ENCODE measurements at regions not wholly inside any gene's neighbourhood (a gene's known extent, or its start where the extent isn't known, plus 50 kb on each side); places are given as distances from the start of the nearest gene placed in this dataset.

- ATAC-seq (no peak), DNase-seq (no peak)
- Histone ChIP-seq H3K36me3 (replicated peaks in 1 of 2; ENCODE audit: insufficient read depth in 1 of 2, low read depth in 2 of 2) (no peaks in the 10 kb centered on the region), H3K4me3 (no peak overlapping the region), H3K4me1 (peaks cover 14% of the 10 kb centered on the region), H3K9me3 (no peaks in the 10 kb centered on the region), H3K27me3 (no peaks in the 10 kb centered on the region), H3K27ac (no peak overlapping the region)
- intact Hi-C loops (cut with DNase I), result no loop called here
- TF ChIP-seq CTCF (IDR thresholded peaks at IDR 0.05) (no peak), POLR2A (IDR thresholded peaks at IDR 0.05) (no peak)
- 82 to 84% methylated on average over 9 of the region's 9 CpGs for WGBS, 2 donors
Observed at GRCh38 chr2:64268330-64269048, 124.3 kb upstream of the PELI1 start.

GRCh38 chr2:64273524-64274398 is 129.5 kb upstream of the PELI1 start:
- H3K4me3 ChIP-seq, result no peak overlapping the region
- no peaks in the 10 kb centered on the region for H3K36me3 ChIP-seq (replicated peaks in 1 of 2; ENCODE audit: insufficient read depth in 1 of 2, low read depth in 2 of 2)
- peak overlapping the region; percentile 21 to 80 (median 54) for H3K27ac ChIP-seq
- 42 to 50% methylated on average over 4 to 6 of the region's 6 CpGs for WGBS, 2 donors
- ATAC-seq (peak; percentile 55), DNase-seq (peak in 2 of 4 donors; percentile 32 to 49)
- H3K27me3 ChIP-seq, result no peaks in the 10 kb centered on the region
- no peaks in the 10 kb centered on the region for H3K9me3 ChIP-seq
- TF ChIP-seq POLR2A (IDR thresholded peaks at IDR 0.05), result no peak
- TF ChIP-seq CTCF (IDR thresholded peaks at IDR 0.05), result no peak
- peaks cover 35% of the 10 kb centered on the region for H3K4me1 ChIP-seq
- intact Hi-C loops (cut with DNase I), result no loop called here

GRCh38 chr2:64274399-64275173 is 130.4 kb upstream of the PELI1 start:
- H3K9me3 ChIP-seq, result no peaks in the 10 kb centered on the region
- H3K4me3 ChIP-seq, result no peak overlapping the region
- intact Hi-C loops (cut with DNase I), result no loop called here
- DNase-seq, result no peak
- H3K4me1 ChIP-seq, result peaks cover 35% of the 10 kb centered on the region
- H3K36me3 ChIP-seq (replicated peaks in 1 of 2; ENCODE audit: insufficient read depth in 1 of 2, low read depth in 2 of 2), result no peaks in the 10 kb centered on the region
- peak overlapping the region in 3 of 4 donors; percentile 21 to 80 (median 66) for H3K27ac ChIP-seq
- WGBS, 2 donors, result 72 to 78% methylated on average over 2 of the region's 2 CpGs
- peak; percentile 59 for ATAC-seq
- no peak for TF ChIP-seq POLR2A (IDR thresholded peaks at IDR 0.05)
- TF ChIP-seq CTCF (IDR thresholded peaks at IDR 0.05), result no peak
- H3K27me3 ChIP-seq, result no peaks in the 10 kb centered on the region

DNA sequence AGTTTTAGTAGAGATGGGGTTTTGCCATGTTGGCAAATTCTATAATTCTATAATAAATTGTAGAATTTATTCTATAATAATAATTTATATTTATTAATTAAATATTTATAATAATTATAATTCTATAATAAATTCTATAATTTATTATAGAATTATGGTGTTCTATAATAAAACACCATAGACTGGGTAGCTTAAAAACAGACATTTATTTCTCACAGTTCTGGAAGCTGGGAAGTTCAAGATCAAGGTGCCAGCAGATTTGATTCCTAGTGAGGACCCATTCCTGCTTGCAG is 130.9 kb upstream of the PELI1 start:
- Histone ChIP-seq H3K27ac (no peak overlapping the region), H3K4me3 (no peak overlapping the region), H3K36me3 (replicated peaks in 1 of 2; ENCODE audit: insufficient read depth in 1 of 2, low read depth in 2 of 2) (no peaks in the 10 kb centered on the region), H3K4me1 (peaks cover 35% of the 10 kb centered on the region), H3K27me3 (no peaks in the 10 kb centered on the region), H3K9me3 (no peaks in the 10 kb centered on the region)
- intact Hi-C loops (cut with DNase I), result no loop called here
- no peak for ATAC-seq
- DNase-seq, result no peak
- TF ChIP-seq POLR2A (IDR thresholded peaks at IDR 0.05) (no peak), CTCF (IDR thresholded peaks at IDR 0.05) (no peak)
